Osteocyte (in vitro differentiated cells): ENCODE measurements at regions not wholly inside any gene's neighbourhood (a gene's known extent, or its start where the extent isn't known, plus 50 kb on each side); places are given as distances from the start of the nearest gene placed in this dataset.
"Not testable (repeated sequence)": the region's sequence is repeated elsewhere in the genome, so short reads cannot be mapped to it uniquely, and the experiment has no call there.

Experiments
- DNase-seq: peaks from one replicate; pipeline ENCODE4 v3.0.0; 2021; ENCODE audit warnings: mixed read lengths; ENCODE audit not compliant: unreplicated experiment; ENCODE audit errors: extremely low spot score
- H3K27ac Mint-ChIP-seq: one replicate; pipeline ENCODE4 v1.8.0; 2021; ENCODE audit warnings: mild to moderate bottlenecking, mixed read lengths; ENCODE audit not compliant: unreplicated experiment
- H3K27me3 Mint-ChIP-seq: one replicate; pipeline ENCODE4 v1.8.0; 2021; ENCODE audit warnings: mixed read lengths; ENCODE audit not compliant: unreplicated experiment
- H3K36me3 Mint-ChIP-seq: one replicate; pipeline ENCODE4 v1.8.0; 2021; ENCODE audit warnings: mixed read lengths; ENCODE audit not compliant: unreplicated experiment
- H3K4me1 Mint-ChIP-seq: one replicate; pipeline ENCODE4 v1.8.0; 2021; ENCODE audit warnings: mixed read lengths; ENCODE audit not compliant: unreplicated experiment
- H3K4me3 Mint-ChIP-seq: one replicate; pipeline ENCODE4 v1.8.0; 2021; ENCODE audit warnings: mild to moderate bottlenecking, moderate library complexity, mixed read lengths; ENCODE audit not compliant: unreplicated experiment
- H3K9me3 Mint-ChIP-seq: one replicate; pipeline ENCODE4 v1.8.0; 2021; ENCODE audit warnings: mixed read lengths; ENCODE audit not compliant: unreplicated experiment

- H3K4me3 Mint-ChIP-seq, H3K27me3 Mint-ChIP-seq, H3K27ac Mint-ChIP-seq, H3K9me3 Mint-ChIP-seq, DNase-seq, H3K4me1 Mint-ChIP-seq, H3K36me3 Mint-ChIP-seq: not testable (repeated sequence)
Observed at GRCh38 chr16:21373454-21373853, 95.4 kb upstream of the CRYM start.

GRCh38 chr16:21372862-21373261 lies 94.8 kb upstream of the CRYM start:
- not testable (repeated sequence) for H3K27ac Mint-ChIP-seq, H3K27me3 Mint-ChIP-seq, H3K4me3 Mint-ChIP-seq, H3K9me3 Mint-ChIP-seq, H3K4me1 Mint-ChIP-seq, H3K36me3 Mint-ChIP-seq, DNase-seq

GRCh38 chr16:21372162-21372835 lies 94.2 kb upstream of the CRYM start:
- not testable (repeated sequence) for H3K36me3 Mint-ChIP-seq, DNase-seq, H3K27ac Mint-ChIP-seq, H3K27me3 Mint-ChIP-seq, H3K4me1 Mint-ChIP-seq, H3K4me3 Mint-ChIP-seq, H3K9me3 Mint-ChIP-seq

- H3K4me3 Mint-ChIP-seq, DNase-seq, H3K9me3 Mint-ChIP-seq, H3K27me3 Mint-ChIP-seq, H3K4me1 Mint-ChIP-seq, H3K36me3 Mint-ChIP-seq, H3K27ac Mint-ChIP-seq: not testable (repeated sequence)
Observed at GRCh38 chr16:21370791-21371190, 92.7 kb upstream of the CRYM start.

- H3K27ac Mint-ChIP-seq, H3K4me3 Mint-ChIP-seq, DNase-seq, H3K9me3 Mint-ChIP-seq, H3K4me1 Mint-ChIP-seq, H3K27me3 Mint-ChIP-seq, H3K36me3 Mint-ChIP-seq: not testable (repeated sequence)
Observed at GRCh38 chr16:21368973-21369942, 91.2 kb upstream of the CRYM start.

GRCh38 chr16:21367733-21368421 lies 89.8 kb upstream of the CRYM start:
- not testable (repeated sequence) for H3K9me3 Mint-ChIP-seq, DNase-seq, H3K4me3 Mint-ChIP-seq, H3K27me3 Mint-ChIP-seq, H3K4me1 Mint-ChIP-seq, H3K36me3 Mint-ChIP-seq, H3K27ac Mint-ChIP-seq

- not testable (repeated sequence) for H3K36me3 Mint-ChIP-seq, H3K9me3 Mint-ChIP-seq, H3K27me3 Mint-ChIP-seq, H3K4me3 Mint-ChIP-seq, H3K27ac Mint-ChIP-seq, H3K4me1 Mint-ChIP-seq, DNase-seq
Observed at GRCh38 chr16:21366998-21367397, 88.9 kb upstream of the CRYM start.

GRCh38 chr16:21365541-21365940 lies 87.5 kb upstream of the CRYM start:
- H3K27me3 Mint-ChIP-seq, DNase-seq, H3K9me3 Mint-ChIP-seq, H3K4me3 Mint-ChIP-seq, H3K36me3 Mint-ChIP-seq, H3K4me1 Mint-ChIP-seq, H3K27ac Mint-ChIP-seq: not testable (repeated sequence)

- not testable (repeated sequence) for H3K9me3 Mint-ChIP-seq, H3K27me3 Mint-ChIP-seq, H3K4me3 Mint-ChIP-seq, DNase-seq, H3K4me1 Mint-ChIP-seq, H3K36me3 Mint-ChIP-seq
- peak overlapping the region; percentile 41 for H3K27ac Mint-ChIP-seq
Observed at GRCh38 chr16:21363550-21364223, 85.6 kb upstream of the CRYM start.

- H3K4me1 Mint-ChIP-seq, DNase-seq, H3K27ac Mint-ChIP-seq, H3K4me3 Mint-ChIP-seq, H3K27me3 Mint-ChIP-seq, H3K9me3 Mint-ChIP-seq, H3K36me3 Mint-ChIP-seq: not testable (repeated sequence)
Observed at GRCh38 chr16:21361612-21362227, 83.6 kb upstream of the CRYM start.

GRCh38 chr16:21361045-21361444 lies 83.0 kb upstream of the CRYM start:
- H3K4me3 Mint-ChIP-seq, H3K27ac Mint-ChIP-seq: not testable (repeated sequence)

More at GRCh38 chr16:21361045-21361444, 83.0 kb upstream of the CRYM start:
- H3K4me1 Mint-ChIP-seq, H3K36me3 Mint-ChIP-seq, DNase-seq, H3K27me3 Mint-ChIP-seq, H3K9me3 Mint-ChIP-seq: not testable (repeated sequence)
